HG02798 (cell line): ENCODE measurements at regions not wholly inside any gene's neighbourhood (a gene's known extent, or its start where the extent isn't known, plus 50 kb on each side); places are given as distances from the start of the nearest gene placed in this dataset.

Experiments
- ATAC-seq: cut with Tn5 transposase; IDR thresholded peaks from one replicate; pipeline ENCODE4 v1.9.1; 2021; ENCODE audit warnings: mild to moderate bottlenecking; ENCODE audit not compliant: unreplicated experiment, poor library complexity

- ATAC-seq, result no peak
These were observed 54.0 kb upstream of the PRPS1L1 start for GRCh38 chr7:18081617-18082016.

GRCh38 chr7:18082169-18082568 is 54.5 kb upstream of the PRPS1L1 start:
- ATAC-seq, result no peak

GRCh38 chr7:18086165-18087025 is 58.7 kb upstream of the PRPS1L1 start:
- ATAC-seq, result peak; percentile 57

GRCh38 chr7:18087026-18087686 is 59.5 kb upstream of the PRPS1L1 start:
- ATAC-seq, result no peak

- ATAC-seq, result no peak
These were observed 60.0 kb upstream of the PRPS1L1 start for GRCh38 chr7:18087687-18088078.

- no peak for ATAC-seq
These were observed 68.4 kb upstream of the PRPS1L1 start for GRCh38 chr7:18096087-18096486.

- no peak for ATAC-seq
These were observed 74.9 kb upstream of the PRPS1L1 start for GRCh38 chr7:18102576-18102975.

- no peak for ATAC-seq
These were observed 76.0 kb upstream of the PRPS1L1 start for GRCh38 chr7:18103436-18104218.

- no peak for ATAC-seq
These were observed 82.1 kb upstream of the PRPS1L1 start for GRCh38 chr7:18109762-18110161.

GRCh38 chr7:18116661-18117060 is 89.0 kb upstream of the PRPS1L1 start:
- no peak for ATAC-seq

GRCh38 chr7:18117482-18117881 is 89.8 kb upstream of the PRPS1L1 start:
- ATAC-seq, result no peak

- no peak for ATAC-seq
These were observed 92.3 kb upstream of the PRPS1L1 start for GRCh38 chr7:18119985-18120384.

- no peak for ATAC-seq
These were observed 96.0 kb upstream of the PRPS1L1 start for GRCh38 chr7:18123508-18124239.

GRCh38 chr7:18125476-18125875 is 97.8 kb upstream of the PRPS1L1 start:
- ATAC-seq, result no peak

- no peak for ATAC-seq
These were observed 98.6 kb upstream of the PRPS1L1 start for GRCh38 chr7:18126281-18126680.

- no peak for ATAC-seq
These were observed 101.2 kb upstream of the PRPS1L1 start for GRCh38 chr7:18128846-18129245.

GRCh38 chr7:18132811-18133210 is 105.2 kb upstream of the PRPS1L1 start:
- ATAC-seq, result no peak

- no peak for ATAC-seq
These were observed 106.3 kb upstream of the PRPS1L1 start for GRCh38 chr7:18133921-18134320.

GRCh38 chr7:18140943-18141342 is 113.3 kb upstream of the PRPS1L1 start:
- no peak for ATAC-seq

- no peak for ATAC-seq
These were observed 116.5 kb upstream of the PRPS1L1 start for GRCh38 chr7:18144166-18144565.
